ENCODE measurements at regions not wholly inside any gene's neighbourhood (a gene's known extent, or its start where the extent isn't known, plus 50 kb on each side); places are given as distances from the start of the nearest gene placed in this dataset.

- H3K27ac ChIP-seq (ENCODE audit: low read depth, low read length) = no peak overlapping the region
- H3K9me3 ChIP-seq (ENCODE audit: insufficient read depth, low read depth, low read length) = no peaks in the 10 kb centered on the region
- peaks cover 40% of the 10 kb centered on the region for H3K4me1 ChIP-seq (ENCODE audit: insufficient read depth, low read length)
- no peaks in the 10 kb centered on the region for H3K36me3 ChIP-seq (ENCODE audit: insufficient read depth, low read length)
- WGBS = 75% methylated on average over 2 of the region's 2 CpGs
- H3K9ac ChIP-seq (ENCODE audit: low read depth, low read length) = no peak overlapping the region
- no peak overlapping the region for H3K4me3 ChIP-seq (ENCODE audit: low read length)
- no peaks in the 10 kb centered on the region for H3K27me3 ChIP-seq (ENCODE audit: insufficient read depth, low read length)
Observed at GRCh38 chr12:89081719-89082369, 270.5 kb downstream of the DUSP6 start.

- WGBS = 68% methylated on average over 3 of the region's 3 CpGs
Observed at GRCh38 chr12:89080793-89081465, 271.4 kb downstream of the DUSP6 start.

GRCh38 chr12:89075880-89076540 lies 276.3 kb downstream of the DUSP6 start:
- no peaks in the 10 kb centered on the region for H3K9me3 ChIP-seq (ENCODE audit: insufficient read depth, low read depth, low read length)
- no peaks in the 10 kb centered on the region for H3K36me3 ChIP-seq (ENCODE audit: insufficient read depth, low read length)
- 83% methylated on average over 2 of the region's 2 CpGs for WGBS
- no peaks in the 10 kb centered on the region for H3K27me3 ChIP-seq (ENCODE audit: insufficient read depth, low read length)
- no peak overlapping the region for H3K27ac ChIP-seq (ENCODE audit: low read depth, low read length)
- H3K4me1 ChIP-seq (ENCODE audit: insufficient read depth, low read length) = peaks cover 31% of the 10 kb centered on the region
- no peak overlapping the region for H3K4me3 ChIP-seq (ENCODE audit: low read length)
- no peak overlapping the region for H3K9ac ChIP-seq (ENCODE audit: low read depth, low read length)

More at GRCh38 chr12:89080793-89081465, 271.4 kb downstream of the DUSP6 start:
- Histone ChIP-seq H3K27ac (ENCODE audit: low read depth, low read length) (peak overlapping the region; percentile 41; the same call in 1 of the 2 replicates), H3K9ac (ENCODE audit: low read depth, low read length) (no peak overlapping the region; the same call in 1 of the 2 replicates), H3K27me3 (ENCODE audit: insufficient read depth, low read length) (no peaks in the 10 kb centered on the region), H3K36me3 (ENCODE audit: insufficient read depth, low read length) (no peaks in the 10 kb centered on the region), H3K4me1 (ENCODE audit: insufficient read depth, low read length) (peaks cover 35% of the 10 kb centered on the region), H3K9me3 (ENCODE audit: insufficient read depth, low read depth, low read length) (no peaks in the 10 kb centered on the region), H3K4me3 (ENCODE audit: low read length) (no peak overlapping the region)

- Histone ChIP-seq H3K27ac (ENCODE audit: low read depth, low read length) (no peak overlapping the region), H3K9ac (ENCODE audit: low read depth, low read length) (no peak overlapping the region), H3K36me3 (ENCODE audit: insufficient read depth, low read length) (no peaks in the 10 kb centered on the region), H3K4me1 (ENCODE audit: insufficient read depth, low read length) (peaks cover 23% of the 10 kb centered on the region), H3K9me3 (ENCODE audit: insufficient read depth, low read depth, low read length) (no peaks in the 10 kb centered on the region), H3K27me3 (ENCODE audit: insufficient read depth, low read length) (no peaks in the 10 kb centered on the region), H3K4me3 (ENCODE audit: low read length) (no peak overlapping the region)
Observed at GRCh38 chr12:89073659-89074058, 278.6 kb downstream of the DUSP6 start.

- Histone ChIP-seq H3K36me3 (ENCODE audit: insufficient read depth, low read length) (no peaks in the 10 kb centered on the region), H3K27ac (ENCODE audit: low read depth, low read length) (peak overlapping the region; percentile 34; the same call in 1 of the 2 replicates), H3K27me3 (ENCODE audit: insufficient read depth, low read length) (no peaks in the 10 kb centered on the region), H3K4me1 (ENCODE audit: insufficient read depth, low read length) (peaks cover 23% of the 10 kb centered on the region), H3K4me3 (ENCODE audit: low read length) (no peak overlapping the region), H3K9ac (ENCODE audit: low read depth, low read length) (no peak overlapping the region), H3K9me3 (ENCODE audit: insufficient read depth, low read depth, low read length) (no peaks in the 10 kb centered on the region)
- WGBS = 94% methylated on average over 1 of the region's 1 CpG
Observed at GRCh38 chr12:89073027-89073398, 279.3 kb downstream of the DUSP6 start.

- Histone ChIP-seq H3K9ac (ENCODE audit: low read depth, low read length) (no peak overlapping the region), H3K4me1 (ENCODE audit: insufficient read depth, low read length) (peaks cover 23% of the 10 kb centered on the region), H3K9me3 (ENCODE audit: insufficient read depth, low read depth, low read length) (no peaks in the 10 kb centered on the region), H3K27me3 (ENCODE audit: insufficient read depth, low read length) (no peaks in the 10 kb centered on the region), H3K36me3 (ENCODE audit: insufficient read depth, low read length) (no peaks in the 10 kb centered on the region), H3K27ac (ENCODE audit: low read depth, low read length) (peak overlapping the region; percentile 51; the same call in 1 of the 2 replicates), H3K4me3 (ENCODE audit: low read length) (no peak overlapping the region)
- WGBS = 75% methylated on average over 3 of the region's 4 CpGs
Observed at GRCh38 chr12:89072294-89073026, 279.8 kb downstream of the DUSP6 start.

- Histone ChIP-seq H3K9ac (ENCODE audit: low read depth, low read length) (no peak overlapping the region), H3K36me3 (ENCODE audit: insufficient read depth, low read length) (no peaks in the 10 kb centered on the region), H3K9me3 (ENCODE audit: insufficient read depth, low read depth, low read length) (no peaks in the 10 kb centered on the region), H3K4me3 (ENCODE audit: low read length) (no peak overlapping the region), H3K4me1 (ENCODE audit: insufficient read depth, low read length) (peaks cover 19% of the 10 kb centered on the region), H3K27me3 (ENCODE audit: insufficient read depth, low read length) (no peaks in the 10 kb centered on the region), H3K27ac (ENCODE audit: low read depth, low read length) (no peak overlapping the region)
- WGBS = 91% methylated on average over 1 of the region's 1 CpG
Observed at GRCh38 chr12:89070603-89071002, 281.7 kb downstream of the DUSP6 start.

GRCh38 chr12:89069431-89069830 lies 282.9 kb downstream of the DUSP6 start:
- H3K4me3 ChIP-seq (ENCODE audit: low read length) = no peak overlapping the region
- H3K9me3 ChIP-seq (ENCODE audit: insufficient read depth, low read depth, low read length) = no peaks in the 10 kb centered on the region
- 96% methylated on average over 2 of the region's 2 CpGs for WGBS
- peaks cover 18% of the 10 kb centered on the region for H3K4me1 ChIP-seq (ENCODE audit: insufficient read depth, low read length)
- H3K9ac ChIP-seq (ENCODE audit: low read depth, low read length) = no peak overlapping the region
- no peaks in the 10 kb centered on the region for H3K36me3 ChIP-seq (ENCODE audit: insufficient read depth, low read length)
- no peak overlapping the region for H3K27ac ChIP-seq (ENCODE audit: low read depth, low read length)
- H3K27me3 ChIP-seq (ENCODE audit: insufficient read depth, low read length) = no peaks in the 10 kb centered on the region

GRCh38 chr12:89067421-89068187 lies 284.7 kb downstream of the DUSP6 start:
- Histone ChIP-seq H3K4me1 (ENCODE audit: insufficient read depth, low read length) (peaks cover 6% of the 10 kb centered on the region), H3K9me3 (ENCODE audit: insufficient read depth, low read depth, low read length) (no peaks in the 10 kb centered on the region), H3K27ac (ENCODE audit: low read depth, low read length) (no peak overlapping the region), H3K9ac (ENCODE audit: low read depth, low read length) (no peak overlapping the region), H3K27me3 (ENCODE audit: insufficient read depth, low read length) (no peaks in the 10 kb centered on the region), H3K36me3 (ENCODE audit: insufficient read depth, low read length) (no peaks in the 10 kb centered on the region), H3K4me3 (ENCODE audit: low read length) (no peak overlapping the region)
- WGBS = 100% methylated on average over 2 of the region's 2 CpGs

GRCh38 chr12:89064780-89065179 lies 287.5 kb downstream of the DUSP6 start:
- Histone ChIP-seq H3K4me1 (ENCODE audit: insufficient read depth, low read length) (peaks cover 5% of the 10 kb centered on the region; the same call in 1 of the 2 replicates), H3K27me3 (ENCODE audit: insufficient read depth, low read length) (no peaks in the 10 kb centered on the region), H3K4me3 (ENCODE audit: low read length) (no peak overlapping the region), H3K9ac (ENCODE audit: low read depth, low read length) (no peak overlapping the region), H3K9me3 (ENCODE audit: insufficient read depth, low read depth, low read length) (no peaks in the 10 kb centered on the region), H3K36me3 (ENCODE audit: insufficient read depth, low read length) (no peaks in the 10 kb centered on the region), H3K27ac (ENCODE audit: low read depth, low read length) (no peak overlapping the region)
- 85% methylated on average over 3 of the region's 3 CpGs for WGBS
